GM19043 (cell line): ENCODE measurements at regions not wholly inside any gene's neighbourhood (a gene's known extent, or its start where the extent isn't known, plus 50 kb on each side); places are given as distances from the start of the nearest gene placed in this dataset.

ENCODE experiments used
- ATAC-seq: cut with Tn5 transposase; IDR thresholded peaks from one replicate; pipeline ENCODE4 v1.9.1; 2021; ENCODE audit warnings: low read depth; ENCODE audit not compliant: unreplicated experiment

DNA sequence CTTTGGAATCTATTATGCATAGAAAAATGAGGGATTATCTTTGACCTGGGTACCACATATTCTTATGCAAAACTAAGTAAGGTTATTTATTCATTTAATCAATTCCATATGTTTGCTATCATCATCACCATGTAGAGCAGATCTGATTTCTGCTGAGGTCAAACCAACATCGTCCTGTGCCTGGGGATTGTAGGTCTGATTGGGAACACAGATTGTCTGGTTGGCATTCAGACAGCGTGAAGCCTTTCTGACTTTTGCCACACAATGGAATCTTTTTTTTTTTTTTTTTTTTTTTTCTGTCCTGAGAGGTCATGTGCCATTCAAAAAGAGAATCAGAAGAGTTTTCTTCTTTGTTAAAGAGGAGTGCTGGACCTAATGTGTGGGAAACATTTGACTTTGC lies 142.9 kb downstream of the RAB11FIP2 start:
- no peak for ATAC-seq

DNA sequence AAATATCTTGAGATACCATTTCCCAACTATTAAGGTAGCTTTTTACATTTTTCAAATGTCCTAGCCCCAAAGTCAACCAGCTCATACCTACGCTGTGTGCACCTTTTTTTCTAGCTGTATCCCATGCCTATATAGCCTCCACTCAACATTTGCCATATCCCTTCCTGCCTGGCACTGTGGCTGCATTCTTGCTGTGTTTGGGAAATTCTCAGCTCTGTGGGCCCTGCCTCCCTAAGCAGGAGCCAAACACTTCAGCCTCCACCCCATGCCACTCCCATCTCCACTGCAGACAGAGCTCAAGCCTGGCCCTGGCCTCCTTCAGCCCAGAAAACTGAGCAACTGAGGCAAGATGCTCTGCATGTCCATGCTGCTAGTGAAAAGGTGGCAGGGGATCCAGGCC lies 141.3 kb downstream of the RAB11FIP2 start:
- no peak for ATAC-seq

DNA sequence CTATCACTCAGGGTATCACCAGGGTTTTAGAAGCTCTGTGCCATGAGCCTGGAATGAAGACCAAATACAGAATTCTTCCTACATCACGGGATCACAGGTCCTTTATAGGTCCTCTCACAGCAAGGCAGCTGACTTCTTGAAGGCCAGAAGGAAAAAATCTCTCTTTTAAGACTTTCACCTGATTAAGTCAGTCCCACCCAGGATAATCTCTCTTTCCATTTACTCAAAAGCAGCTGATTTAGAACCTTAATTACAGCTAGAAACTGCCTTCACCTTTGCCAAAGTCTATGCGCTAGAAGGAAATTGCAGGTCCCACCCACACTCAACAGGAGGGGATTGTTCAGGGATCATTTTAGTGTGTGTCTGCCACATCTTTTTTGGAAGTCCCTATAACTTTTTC lies 135.1 kb downstream of the RAB11FIP2 start:
- ATAC-seq, result no peak

DNA sequence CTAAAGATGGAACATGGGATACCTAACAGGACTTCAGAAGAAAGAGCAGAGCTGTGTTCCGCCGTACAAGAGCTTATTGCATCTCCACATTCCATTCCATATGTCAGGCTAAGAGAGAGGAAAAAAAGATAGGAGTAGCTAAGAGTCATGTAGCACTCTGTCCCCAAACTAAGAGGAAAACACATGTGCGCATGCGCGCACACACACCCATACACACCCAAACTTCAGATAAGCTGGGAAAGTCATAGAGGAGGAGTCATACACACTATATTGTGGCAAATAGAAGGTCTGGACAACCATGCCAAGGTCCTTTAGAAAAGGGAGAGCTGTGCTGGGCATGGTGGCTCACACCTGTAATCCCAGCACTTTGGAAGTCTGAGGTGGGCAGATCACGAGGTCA lies 132.4 kb downstream of the RAB11FIP2 start:
- ATAC-seq, result no peak

DNA sequence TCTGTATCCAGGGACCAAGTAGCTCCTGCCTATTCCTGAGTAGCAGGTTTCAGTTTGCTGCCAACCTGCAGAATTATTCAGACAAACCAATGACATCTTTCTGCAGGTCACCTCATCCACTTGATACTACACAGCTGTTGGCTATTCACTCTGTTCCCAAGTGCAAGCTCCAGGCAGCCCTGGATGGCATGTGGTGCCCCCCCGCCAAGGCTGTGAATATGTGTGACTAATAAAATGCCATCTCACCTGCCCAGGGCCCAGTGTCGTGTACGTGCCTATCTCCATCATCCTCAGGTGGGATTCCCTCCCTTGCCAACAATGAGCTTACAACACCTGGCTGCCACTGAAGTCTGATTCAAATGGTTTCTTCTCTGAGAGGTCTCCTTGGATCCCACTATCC lies 125.8 kb downstream of the RAB11FIP2 start:
- no peak for ATAC-seq

DNA sequence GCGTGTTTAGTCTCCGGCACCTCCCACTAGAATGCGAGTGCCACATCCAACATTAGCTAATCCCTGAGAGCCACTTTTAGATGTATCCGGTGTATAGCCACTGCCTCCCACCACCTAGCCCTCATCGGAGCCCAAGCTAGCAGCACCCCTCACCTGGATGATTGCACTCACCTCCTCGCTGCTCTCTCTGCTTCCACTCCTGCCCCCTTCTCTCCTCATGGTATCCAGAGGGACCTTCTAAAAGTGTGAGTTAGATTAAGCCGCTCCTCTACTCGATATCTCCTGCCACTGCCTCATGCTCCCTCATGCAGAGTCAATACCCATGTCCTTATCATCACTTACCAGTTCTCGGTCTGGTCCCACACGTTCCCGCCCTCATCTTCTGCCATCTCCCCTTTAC lies 125.3 kb downstream of the RAB11FIP2 start:
- ATAC-seq, result no peak

DNA sequence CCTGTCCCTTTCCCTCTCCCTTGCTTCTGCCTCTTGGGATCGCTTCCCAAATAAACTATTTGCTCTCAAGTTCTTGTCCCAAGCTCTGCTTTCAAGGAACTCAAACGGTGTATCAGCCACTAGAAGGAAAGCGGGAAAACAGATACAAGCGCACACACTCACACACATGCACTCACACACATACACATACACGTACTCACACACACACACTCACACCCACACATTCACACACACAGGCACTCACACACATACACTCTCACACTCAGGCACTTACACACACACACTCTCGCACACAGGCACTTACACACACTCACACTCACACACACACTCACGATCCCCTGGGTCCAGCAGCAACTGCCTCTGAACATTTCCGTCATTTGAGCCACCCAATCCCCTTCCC lies 121.9 kb downstream of the RAB11FIP2 start:
- no peak for ATAC-seq

DNA sequence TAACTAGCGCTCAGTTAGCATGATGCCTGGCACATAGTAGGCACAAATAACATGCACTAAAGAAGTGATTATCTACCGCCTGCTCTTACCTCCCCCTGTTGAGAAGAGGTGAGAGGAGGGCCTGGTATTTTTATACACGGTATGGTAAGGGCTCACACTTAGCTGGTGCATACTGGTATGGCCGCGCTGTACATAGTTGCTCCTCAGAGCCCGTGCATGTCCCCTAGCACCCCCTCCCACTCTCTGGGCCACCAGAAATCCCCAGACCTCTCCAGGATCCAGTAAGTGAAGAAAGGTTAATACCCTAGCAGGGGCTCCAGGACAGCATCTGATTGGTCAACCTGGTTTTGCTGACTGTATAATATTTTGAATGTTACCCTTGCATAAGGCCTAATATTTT lies 121.4 kb downstream of the RAB11FIP2 start:
- no peak for ATAC-seq

DNA sequence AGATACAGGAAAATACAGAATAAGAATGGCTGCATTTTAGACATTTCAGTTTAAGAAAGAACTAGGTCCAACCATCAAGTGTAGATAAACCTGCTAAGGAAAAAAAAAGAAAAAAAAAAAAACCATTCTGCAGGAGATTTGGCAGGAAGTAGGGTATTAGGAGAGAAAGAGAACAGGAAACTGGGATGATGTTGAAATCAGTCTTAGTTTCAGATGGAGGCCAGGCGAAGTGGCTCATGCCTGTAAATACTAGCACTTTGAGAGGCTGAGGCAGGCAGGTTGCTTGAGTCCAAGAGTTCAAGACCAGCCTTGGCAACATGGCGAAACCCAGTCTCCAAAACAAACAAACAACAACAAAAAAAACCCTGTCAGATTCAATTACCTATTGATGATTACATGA lies 120.2 kb downstream of the RAB11FIP2 start:
- no peak for ATAC-seq

DNA sequence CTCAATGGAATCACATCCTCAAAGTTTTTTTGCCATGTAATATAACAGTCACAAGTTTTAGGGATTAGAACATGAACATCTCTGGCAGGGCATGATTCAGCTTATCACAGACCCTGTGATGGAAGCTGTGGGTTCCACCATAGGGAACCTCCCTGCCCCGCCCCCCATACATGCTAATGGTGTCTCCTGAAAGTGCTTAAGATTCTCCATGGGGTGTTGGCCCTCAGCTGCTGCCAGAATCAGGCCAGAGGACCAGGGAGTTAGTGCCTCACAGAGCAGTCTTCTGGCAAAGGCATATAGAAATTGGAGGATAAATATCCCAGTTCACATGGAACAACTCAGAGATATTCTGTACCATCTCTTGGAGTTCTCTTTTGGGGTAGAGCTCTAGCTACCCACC lies 119.4 kb downstream of the RAB11FIP2 start:
- no peak for ATAC-seq

DNA sequence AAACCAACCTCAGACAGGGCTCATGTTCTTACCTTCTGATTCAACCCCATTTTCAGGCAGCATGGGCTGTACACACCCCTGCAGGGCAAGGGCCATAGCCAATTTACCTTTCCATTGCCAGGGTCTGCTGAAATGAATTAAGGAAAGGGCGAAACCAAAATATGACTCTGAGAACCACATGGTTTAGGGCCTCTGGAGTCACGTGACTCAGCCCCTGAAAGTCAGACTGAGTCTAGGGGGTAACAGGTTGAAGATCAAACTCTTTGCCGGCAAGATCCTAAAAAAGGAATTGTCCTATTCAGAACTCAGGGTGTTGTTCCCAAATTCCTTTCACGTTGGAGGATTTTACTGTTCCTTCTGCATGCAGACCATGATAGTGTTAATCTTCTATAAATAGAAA lies 118.9 kb downstream of the RAB11FIP2 start:
- ATAC-seq, result no peak

DNA sequence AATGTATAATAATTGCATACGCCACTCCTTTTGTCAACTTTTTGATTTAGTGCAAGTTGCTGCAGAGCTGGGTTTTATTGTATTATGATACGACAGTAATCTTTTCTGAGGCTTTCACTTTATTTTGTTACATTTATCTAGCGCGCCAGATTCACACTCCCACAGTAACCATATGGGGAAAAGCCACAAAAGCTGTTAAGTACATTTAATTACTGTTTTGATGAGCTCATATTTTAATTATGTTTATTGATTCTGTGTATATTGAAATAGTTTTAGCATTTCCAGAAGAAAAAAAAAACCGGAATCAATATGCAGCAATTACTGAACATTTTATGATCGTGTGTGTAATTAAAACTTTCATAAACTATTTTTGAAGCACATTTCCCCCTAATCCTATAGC lies 118.5 kb downstream of the RAB11FIP2 start:
- no peak for ATAC-seq

DNA sequence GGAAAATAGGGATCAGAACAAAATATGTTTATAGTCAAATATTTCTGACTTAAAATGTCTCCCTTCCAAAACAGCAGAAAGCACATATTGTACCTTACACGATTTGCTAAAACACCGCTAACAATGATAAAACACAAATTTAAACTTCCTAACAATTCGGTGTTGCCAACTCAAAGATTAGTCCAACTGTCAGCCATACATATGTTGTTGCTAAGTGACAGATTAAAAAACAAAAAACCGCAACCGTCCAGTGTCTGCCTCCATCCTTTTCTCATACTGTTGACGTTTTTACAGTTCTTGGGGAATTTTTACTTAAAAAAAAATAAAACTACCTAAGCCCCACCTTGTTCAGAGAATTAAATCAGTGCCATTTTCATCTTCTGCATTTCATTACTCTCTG lies 118.0 kb downstream of the RAB11FIP2 start:
- ATAC-seq, result no peak

DNA sequence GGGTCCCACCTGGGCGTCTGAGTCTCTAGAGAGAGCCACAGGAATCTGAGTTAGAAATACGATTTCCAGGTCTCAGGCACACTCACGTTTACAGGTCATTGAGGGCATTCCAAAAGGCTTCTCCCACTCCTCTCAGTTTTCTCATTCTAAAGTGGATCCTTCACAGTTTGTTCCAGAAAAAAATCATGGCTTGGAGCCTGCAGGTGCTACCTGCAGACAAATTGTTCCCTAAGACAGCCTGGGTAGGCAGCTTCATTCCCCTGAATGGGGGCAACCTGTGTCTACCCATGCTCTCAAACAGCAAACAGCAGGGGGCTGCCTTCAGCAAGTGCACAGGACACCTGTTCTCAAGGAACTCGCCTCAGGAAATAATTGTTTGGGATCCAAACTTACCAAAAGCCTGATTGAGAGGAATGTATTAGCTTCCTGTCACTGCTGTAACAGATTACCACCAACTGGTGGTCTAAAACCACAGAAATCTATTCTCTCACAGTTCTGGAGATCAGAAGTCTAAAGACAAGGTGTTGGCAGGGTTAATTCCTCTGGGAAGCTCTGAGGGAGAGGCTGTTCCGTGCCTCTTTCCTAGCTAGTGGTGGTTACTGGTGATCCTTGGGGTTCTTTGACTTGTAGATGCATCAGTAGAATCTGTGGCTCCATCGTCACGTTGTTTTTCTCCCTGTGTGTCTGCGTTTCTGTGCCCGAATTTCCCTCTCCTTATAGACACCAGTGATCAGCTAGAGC lies 117.2 kb downstream of the RAB11FIP2 start:
- no peak for ATAC-seq

DNA sequence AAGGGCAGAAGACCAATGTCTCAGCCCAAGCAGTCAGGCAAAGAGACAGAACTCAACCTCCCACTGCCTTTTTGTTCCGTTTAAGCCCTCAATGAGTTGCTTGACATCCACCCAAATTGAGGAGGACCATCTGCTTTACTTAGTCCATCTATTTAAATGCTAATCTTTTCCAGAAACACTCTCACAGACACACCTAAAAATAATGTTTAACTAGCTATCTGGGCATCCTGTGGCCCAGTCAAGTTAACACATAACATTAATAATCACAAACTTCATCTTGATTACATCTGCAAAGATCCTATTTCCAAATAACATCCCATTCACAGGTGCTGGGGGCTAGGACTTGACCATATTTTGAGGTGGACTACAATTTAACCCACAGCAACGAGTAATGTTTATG lies 115.7 kb downstream of the RAB11FIP2 start:
- ATAC-seq, result no peak

DNA sequence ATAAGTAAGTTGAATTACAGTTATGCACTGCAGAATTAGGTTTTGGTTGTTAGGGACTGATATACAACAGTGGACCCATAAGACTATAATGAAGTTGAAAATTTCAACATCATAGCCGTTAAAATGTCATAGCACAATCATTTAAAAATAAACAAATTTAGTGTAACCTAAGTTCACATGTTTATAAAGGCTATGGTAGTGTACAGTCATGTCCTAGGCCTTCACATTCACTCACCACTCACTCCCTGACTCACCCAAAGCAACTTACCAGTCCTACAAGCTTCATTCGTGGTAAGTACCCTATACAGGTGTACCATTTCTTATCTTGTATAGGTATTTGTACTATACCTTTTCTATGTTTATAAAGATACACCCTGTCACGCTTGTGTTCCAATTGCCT lies 113.7 kb downstream of the RAB11FIP2 start:
- ATAC-seq, result no peak

DNA sequence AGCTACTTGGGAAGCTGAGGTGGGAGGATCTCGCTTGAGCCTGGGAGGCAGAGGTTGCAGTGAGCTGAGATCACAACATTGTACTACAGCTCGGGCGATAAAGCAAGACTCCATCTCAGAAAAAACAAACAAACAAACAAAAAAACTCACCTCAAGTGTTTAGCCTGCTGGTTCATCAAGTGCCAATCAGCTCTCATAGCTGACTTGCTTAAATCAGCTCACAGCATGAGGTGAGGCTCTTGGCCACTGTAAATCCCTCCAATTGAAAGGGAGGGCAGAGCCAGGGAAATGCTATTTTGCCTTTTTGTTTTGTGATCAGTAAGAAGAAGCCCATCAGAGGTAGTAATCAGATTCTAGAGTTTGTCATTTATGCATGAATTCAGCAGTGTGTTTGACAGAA lies 112.3 kb downstream of the RAB11FIP2 start:
- ATAC-seq, result no peak

DNA sequence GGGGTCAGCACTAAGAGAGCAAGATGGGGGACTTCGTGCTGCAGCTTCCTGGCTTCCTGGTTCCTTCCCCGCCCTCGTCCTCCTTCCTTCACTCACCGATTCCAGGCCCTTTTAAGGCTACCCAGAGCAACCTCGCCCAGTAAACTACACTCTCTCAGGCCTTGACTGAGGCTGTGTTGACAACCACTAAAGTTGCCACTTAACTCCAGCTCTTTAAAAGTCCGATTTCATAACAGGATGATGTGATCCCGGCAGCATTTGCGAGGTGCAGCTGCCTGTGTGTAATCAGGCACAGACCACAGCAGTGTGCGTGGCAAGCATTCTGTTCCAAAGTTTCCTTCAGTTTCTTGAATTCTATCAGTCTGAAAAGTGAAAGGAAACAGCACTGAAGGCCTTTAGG lies 110.6 kb downstream of the RAB11FIP2 start:
- ATAC-seq, result no peak

DNA sequence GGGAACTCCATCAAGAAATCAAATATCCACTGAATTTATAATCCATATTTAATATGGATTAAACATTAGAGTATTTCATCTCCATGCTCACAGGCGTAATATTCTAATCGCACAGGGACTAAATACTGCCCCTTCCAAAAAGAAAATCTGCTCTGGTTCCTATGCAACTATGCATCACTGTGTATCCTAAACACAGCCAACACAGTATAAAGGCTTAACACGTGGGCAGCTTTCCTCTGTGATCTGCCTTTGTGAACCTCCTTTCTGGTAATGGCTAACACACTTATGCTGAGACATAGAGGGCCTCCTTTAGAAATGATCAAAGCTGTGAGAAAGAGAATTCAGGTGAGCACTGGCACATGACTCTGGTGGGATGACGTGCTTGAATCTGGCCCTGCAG lies 110.2 kb downstream of the RAB11FIP2 start:
- no peak for ATAC-seq

DNA sequence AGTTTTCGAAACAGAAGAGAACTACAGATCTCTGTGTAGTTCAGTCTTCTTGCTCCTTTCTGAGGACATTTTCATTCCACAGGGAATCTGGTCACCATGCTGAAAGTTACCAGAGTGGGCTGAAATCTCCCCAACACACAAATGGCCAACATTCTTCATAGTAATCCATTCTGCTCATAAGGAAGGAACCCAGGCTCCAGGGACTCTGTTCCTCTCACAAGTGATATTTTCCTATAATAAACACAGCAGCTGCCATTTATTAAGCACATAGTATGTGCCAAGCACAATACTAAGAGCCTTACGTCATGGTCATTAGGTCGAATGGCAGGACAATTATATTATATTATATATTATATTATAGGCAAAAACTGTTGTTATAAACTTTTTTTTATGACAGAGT lies 109.8 kb downstream of the RAB11FIP2 start:
- no peak for ATAC-seq

DNA sequence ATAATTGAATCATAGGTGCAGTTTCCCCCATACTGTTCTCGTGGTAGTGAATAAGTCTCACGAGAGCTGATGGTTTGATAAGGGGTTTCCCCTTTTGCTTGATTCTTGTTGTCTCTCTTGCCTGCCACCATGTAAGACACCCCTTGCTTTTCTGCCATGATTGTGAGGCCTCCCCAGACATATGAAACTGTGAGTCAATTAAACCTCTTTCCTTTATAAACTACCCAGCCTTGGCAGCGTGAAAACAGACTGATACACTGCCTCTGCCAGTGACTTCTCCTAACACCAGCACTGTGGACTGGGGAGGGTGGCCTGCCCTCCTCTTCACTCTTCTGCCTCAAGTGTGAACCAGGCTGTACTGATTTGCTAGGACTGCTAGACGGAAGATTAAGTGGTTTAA lies 108.6 kb downstream of the RAB11FIP2 start:
- ATAC-seq, result no peak

DNA sequence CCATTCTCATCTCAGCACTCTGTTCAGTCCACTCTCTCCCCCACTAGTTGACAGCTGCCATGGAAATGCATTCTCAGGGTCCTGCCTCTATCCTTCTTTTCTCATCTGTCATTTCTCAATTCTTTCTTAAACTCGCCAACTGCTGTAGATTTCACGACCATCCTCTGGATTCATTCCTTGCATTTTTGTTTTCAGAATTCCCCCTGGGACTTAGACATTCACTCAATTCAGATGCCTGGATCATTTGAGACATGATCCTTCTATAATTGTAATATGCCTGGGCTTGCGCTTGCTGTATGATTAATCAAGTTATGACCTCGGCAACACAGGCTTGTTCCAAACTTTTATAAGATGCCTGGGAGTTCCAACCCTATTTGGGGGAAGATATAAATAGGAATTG lies 104.5 kb downstream of the RAB11FIP2 start:
- ATAC-seq, result no peak
